Sigmoid colon (tissue), 6 donors: ENCODE measurements at regions not wholly inside any gene's neighbourhood (a gene's known extent, or its start where the extent isn't known, plus 50 kb on each side); places are given as distances from the start of the nearest gene placed in this dataset.

Experiments used
- DNase-seq: peaks from one replicate; pipeline ENCODE4 v3.0.0-alpha.2; 2019
- H3K27ac ChIP-seq, 4 donors: fragments of 200-600 bp; sonication (generic); one replicate each; pipeline ENCODE4 v1.5.1; 2016 to 2019; ENCODE audit warnings: mild to moderate bottlenecking in 1 of 4
- H3K27me3 ChIP-seq, 3 donors: fragments of 200-600 bp; sonication (generic); one replicate each; pipeline ENCODE4 v1.5.1; 2019; ENCODE audit warnings: mild to moderate bottlenecking in 1 of 3
- H3K36me3 ChIP-seq, 4 donors: fragments of 200-600 bp; sonication (generic); one replicate each; pipeline ENCODE4 v1.5.1; 2016 to 2019
- H3K4me1 ChIP-seq, 4 donors: fragments of 200-600 bp; sonication (generic); one replicate each; pipeline ENCODE4 v1.5.1; 2017 to 2019
- H3K4me3 ChIP-seq, 4 donors: fragments of 200-600 bp; sonication (generic); one replicate each; pipeline ENCODE4 v1.5.1; 2017 to 2019; ENCODE audit warnings: mild to moderate bottlenecking in 2 of 4, moderate library complexity in 1 of 4
- H3K9me3 ChIP-seq, 4 donors: fragments of 200-600 bp in 3 of 4; sonication (generic) in 3 of 4; one replicate each; pipeline versions ENCODE4 v1.5.1 to v1.6.1; 2013 to 2019
- EP300 ChIP-seq, 4 donors: sonication (generic); formaldehyde crosslinking; IDR thresholded peaks; one replicate each; pipeline ENCODE4 v1.6.1; 2017; ENCODE audit warnings: antibody characterized with exemption in 4 of 4
- POLR2A ChIP-seq, 2 donors: fragments of 450-650 bp; IDR thresholded peaks; one replicate each; pipeline ENCODE4 v1.6.1; 2016; ENCODE audit warnings: antibody characterized with exemption in 2 of 2, mild to moderate bottlenecking in 2 of 2, moderate library complexity in 2 of 2
- POLR2AphosphoS5 ChIP-seq, 4 donors: sonication (generic); formaldehyde crosslinking; IDR thresholded peaks; one replicate each; pipeline ENCODE4 v1.6.1; 2017; ENCODE audit warnings: antibody characterized with exemption in 4 of 4
- WGBS, 2 donors: extraction: QIAGEN DNeasy Blood & Tissue Kit; methylation state at CpG; one replicate each; pipeline ENCODE4 v1.1.7; 2013; 5-methylcytosine and 5-hydroxymethylcytosine counted together
- intact Hi-C: fragments of 100-400 bp; cut with DNase I; formaldehyde crosslinking; loops from one replicate; pipeline ENCODE4 v1.15.1; 2023
- TF ChIP-seq, protein P1 (sequence below), 4 experiments: fragments of 450-650 bp in 3 of 4; fragments of 200-600 bp in 1 of 4; IDR thresholded peaks; one replicate each; pipeline ENCODE4 v1.5.1; 2016 to 2019; ENCODE audit warnings: antibody characterized with exemption in 4 of 4, mild to moderate bottlenecking in 3 of 4, moderate library complexity in 2 of 4
- donor health status: healthy with polysubstance abuse.
- donor health status: healthy.

DNA sequence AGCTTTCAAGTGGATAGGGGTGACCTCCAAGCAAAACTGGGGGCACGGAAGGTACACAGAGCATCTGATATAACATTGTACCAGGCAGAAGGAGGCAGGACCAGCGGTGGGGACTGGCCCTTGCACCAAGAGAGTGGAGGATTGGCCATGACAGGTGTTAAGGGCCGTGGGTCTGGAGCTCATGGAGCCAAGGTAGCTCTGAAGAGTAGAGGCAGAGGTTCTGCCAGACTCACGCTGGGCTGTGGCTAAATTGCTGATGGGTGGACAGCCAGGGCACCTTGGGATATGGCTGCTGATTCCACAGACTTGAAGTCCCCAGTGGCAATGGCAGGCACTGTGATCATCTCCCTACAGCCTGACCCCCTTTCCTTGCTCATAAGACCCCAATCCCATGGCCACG lies 65.9 kb upstream of the NKD1 start:
- Histone ChIP-seq H3K36me3 (no peaks in the 10 kb centered on the region), H3K27ac (no peak overlapping the region), H3K4me1 (no peaks in the 10 kb centered on the region), H3K4me3 (no peak overlapping the region), H3K27me3 (peaks cover 0 to 12% (median 0%) of the 10 kb centered on the region in 3 donors), H3K9me3 (no peaks in the 10 kb centered on the region)
- peak; percentile 36 for DNase-seq
- 87% methylated on average over 5 of the region's 5 CpGs for WGBS, 2 donors
- no peak for TF ChIP-seq POLR2A (IDR thresholded peaks at IDR 0.05)
- intact Hi-C loops = no loop called here

DNA sequence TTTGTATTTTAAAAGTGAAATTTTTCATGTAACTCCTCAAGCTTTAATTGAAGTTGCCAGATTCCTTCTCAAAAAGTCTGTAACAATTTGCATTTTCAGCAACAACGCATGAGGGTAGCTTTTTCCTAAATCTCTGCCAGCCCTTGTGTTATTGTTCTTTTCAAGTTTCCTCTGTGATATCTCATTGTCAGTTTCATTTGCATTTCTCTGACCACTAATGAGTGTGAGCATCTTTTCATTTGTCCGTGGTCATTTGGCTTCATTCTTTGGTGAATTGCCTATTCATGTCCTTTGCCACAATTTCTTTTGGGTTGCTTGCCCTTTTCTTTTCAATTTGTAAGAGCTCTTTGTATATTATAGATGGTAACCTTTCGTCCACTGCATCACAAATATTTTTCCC lies 68.0 kb upstream of the NKD1 start:
- no peak for DNase-seq
- WGBS, 2 donors = 84 to 85% methylated on average over 3 of the region's 3 CpGs
- Histone ChIP-seq H3K27ac (no peak overlapping the region), H3K4me3 (no peak overlapping the region), H3K4me1 (no peaks in the 10 kb centered on the region), H3K36me3 (no peaks in the 10 kb centered on the region), H3K9me3 (no peaks in the 10 kb centered on the region), H3K27me3 (peaks cover 0 to 12% (median 0%) of the 10 kb centered on the region in 3 donors)
- TF ChIP-seq POLR2AphosphoS5 (IDR thresholded peaks at IDR 0.05) (no peak), POLR2A (IDR thresholded peaks at IDR 0.05) (no peak), EP300 (IDR thresholded peaks at IDR 0.05) (no peak)
- TF ChIP-seq, protein P1, sequence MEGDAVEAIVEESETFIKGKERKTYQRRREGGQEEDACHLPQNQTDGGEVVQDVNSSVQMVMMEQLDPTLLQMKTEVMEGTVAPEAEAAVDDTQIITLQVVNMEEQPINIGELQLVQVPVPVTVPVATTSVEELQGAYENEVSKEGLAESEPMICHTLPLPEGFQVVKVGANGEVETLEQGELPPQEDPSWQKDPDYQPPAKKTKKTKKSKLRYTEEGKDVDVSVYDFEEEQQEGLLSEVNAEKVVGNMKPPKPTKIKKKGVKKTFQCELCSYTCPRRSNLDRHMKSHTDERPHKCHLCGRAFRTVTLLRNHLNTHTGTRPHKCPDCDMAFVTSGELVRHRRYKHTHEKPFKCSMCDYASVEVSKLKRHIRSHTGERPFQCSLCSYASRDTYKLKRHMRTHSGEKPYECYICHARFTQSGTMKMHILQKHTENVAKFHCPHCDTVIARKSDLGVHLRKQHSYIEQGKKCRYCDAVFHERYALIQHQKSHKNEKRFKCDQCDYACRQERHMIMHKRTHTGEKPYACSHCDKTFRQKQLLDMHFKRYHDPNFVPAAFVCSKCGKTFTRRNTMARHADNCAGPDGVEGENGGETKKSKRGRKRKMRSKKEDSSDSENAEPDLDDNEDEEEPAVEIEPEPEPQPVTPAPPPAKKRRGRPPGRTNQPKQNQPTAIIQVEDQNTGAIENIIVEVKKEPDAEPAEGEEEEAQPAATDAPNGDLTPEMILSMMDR (IDR thresholded peaks at IDR 0.05) = no peak
- intact Hi-C loops = no loop called here

DNA sequence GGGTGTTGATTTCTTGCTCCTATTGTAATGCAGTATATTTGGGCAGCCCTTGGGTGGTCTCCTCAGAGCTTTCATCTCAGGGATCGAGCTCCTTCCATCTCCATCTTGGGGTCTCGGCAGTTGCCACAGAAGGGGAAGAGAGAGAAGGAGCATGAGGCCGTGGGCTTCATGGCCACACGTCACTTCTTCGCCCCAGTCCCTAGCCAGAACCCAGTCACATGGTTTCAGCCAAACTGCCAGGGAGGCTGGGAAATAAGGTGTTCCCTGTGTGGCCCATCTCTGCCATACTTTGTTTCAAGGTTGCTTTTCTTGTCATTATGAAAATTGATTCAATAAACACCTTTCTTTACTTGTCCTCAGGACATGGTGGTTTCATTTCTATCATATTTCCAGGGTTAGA lies 68.4 kb upstream of the NKD1 start:
- Histone ChIP-seq H3K9me3 (no peaks in the 10 kb centered on the region), H3K4me1 (no peaks in the 10 kb centered on the region), H3K4me3 (no peak overlapping the region), H3K36me3 (no peaks in the 10 kb centered on the region), H3K27me3 (peaks cover 0 to 12% (median 0%) of the 10 kb centered on the region in 3 donors), H3K27ac (no peak overlapping the region)
- no peak for TF ChIP-seq POLR2A (IDR thresholded peaks at IDR 0.05)
- TF ChIP-seq POLR2AphosphoS5 (IDR thresholded peaks at IDR 0.05) = no peak
- no peak for TF ChIP-seq EP300 (IDR thresholded peaks at IDR 0.05)
- TF ChIP-seq, protein P1 (IDR thresholded peaks at IDR 0.05) = no peak
- 88 to 91% methylated on average over 5 of the region's 5 CpGs for WGBS, 2 donors
- DNase-seq = peak; percentile 7
- intact Hi-C loops = no loop called here

DNA sequence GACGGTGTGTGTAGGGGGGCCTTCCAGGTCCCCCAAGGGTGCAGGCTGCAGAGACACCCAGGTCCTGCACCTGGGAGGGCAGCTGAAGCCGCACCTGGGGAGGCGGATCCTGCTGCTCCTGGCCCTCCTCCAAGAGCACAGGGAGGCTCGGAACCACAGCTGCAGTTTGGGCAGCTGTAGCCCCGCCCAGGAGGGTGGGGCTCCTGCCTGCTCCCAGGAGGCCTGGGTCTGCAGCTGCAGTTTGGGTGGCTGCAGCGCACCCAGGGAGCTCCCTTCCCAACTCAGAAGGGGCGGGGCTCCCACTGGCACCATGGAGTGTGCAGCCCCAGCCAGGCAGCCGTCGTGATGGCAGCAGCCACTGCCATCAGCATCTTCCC lies 69.4 kb upstream of the NKD1 start:
- no peak overlapping the region for H3K27ac ChIP-seq
- intact Hi-C loops = no loop called here
- H3K9me3 ChIP-seq = no peaks in the 10 kb centered on the region
- H3K4me1 ChIP-seq = no peaks in the 10 kb centered on the region
- no peak for TF ChIP-seq EP300 (IDR thresholded peaks at IDR 0.05)
- no peak for TF ChIP-seq POLR2AphosphoS5 (IDR thresholded peaks at IDR 0.05)
- H3K27me3 ChIP-seq = peaks cover 0 to 12% (median 0%) of the 10 kb centered on the region in 3 donors
- WGBS, 2 donors = 12 to 52% methylated on average over 9 of the region's 9 CpGs
- DNase-seq = peak; percentile 30
- H3K4me3 ChIP-seq = no peak overlapping the region
- no peaks in the 10 kb centered on the region for H3K36me3 ChIP-seq

DNA sequence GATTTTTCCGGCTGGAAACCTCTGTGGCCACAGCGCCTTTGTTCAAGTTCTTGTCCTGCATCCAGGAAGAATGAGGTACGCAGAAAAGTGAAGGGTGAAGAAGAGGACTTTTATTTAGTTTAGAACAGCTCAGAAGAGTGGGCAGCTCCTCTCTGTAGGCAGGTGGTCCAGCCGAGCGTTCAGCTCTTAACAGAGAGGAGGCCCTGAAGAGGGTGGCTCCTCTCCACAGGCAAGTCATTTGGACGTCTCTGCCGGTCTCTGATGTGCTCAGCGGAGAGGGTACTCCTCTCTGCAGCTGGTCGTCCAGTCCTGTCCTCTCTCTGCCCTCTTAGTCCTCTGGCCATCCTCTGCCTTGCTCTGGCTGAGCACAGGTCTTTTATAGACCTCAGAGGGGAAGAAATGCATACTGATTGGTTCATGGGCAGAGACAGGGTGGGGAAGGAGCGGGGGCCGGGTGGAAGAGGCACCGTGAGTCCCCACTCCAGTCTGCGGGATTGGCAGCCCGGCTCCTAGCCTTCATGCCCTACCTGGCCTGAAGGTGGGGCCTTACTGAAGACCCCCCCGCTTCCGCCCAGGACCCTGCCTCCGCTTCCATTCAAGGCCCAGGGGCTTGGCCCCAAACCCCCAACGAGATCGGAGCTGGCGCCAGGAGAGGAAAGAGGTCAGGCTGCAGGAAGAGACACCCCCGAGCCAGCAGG lies 70.0 kb upstream of the NKD1 start:
- 18 to 64% methylated on average over 21 of the region's 21 CpGs for WGBS, 2 donors
- peaks cover 0 to 12% (median 0%) of the 10 kb centered on the region in 3 donors for H3K27me3 ChIP-seq
- H3K27ac ChIP-seq = no peak overlapping the region
- no peaks in the 10 kb centered on the region for H3K4me1 ChIP-seq
- peak; percentile 56 for DNase-seq
- TF ChIP-seq, protein P1 (IDR thresholded peaks at IDR 0.05) = no peak
- TF ChIP-seq POLR2A (IDR thresholded peaks at IDR 0.05) = no peak
- TF ChIP-seq EP300 (IDR thresholded peaks at IDR 0.05) = no peak
- TF ChIP-seq POLR2AphosphoS5 (IDR thresholded peaks at IDR 0.05) = no peak
- H3K4me3 ChIP-seq = no peak overlapping the region
- no peaks in the 10 kb centered on the region for H3K36me3 ChIP-seq
- no peaks in the 10 kb centered on the region for H3K9me3 ChIP-seq
- intact Hi-C loops = no loop called here
